ENCODE measurements at regions not wholly inside any gene's neighbourhood (a gene's known extent, or its start where the extent isn't known, plus 50 kb on each side); places are given as distances from the start of the nearest gene placed in this dataset.

- no peak for DNase-seq
- Histone ChIP-seq H3K27ac (no peak overlapping the region), H3K36me3 (no peaks in the 10 kb centered on the region), H3K4me1 (no peaks in the 10 kb centered on the region), H3K4me3 (no peak overlapping the region), H3K9me3 (no peaks in the 10 kb centered on the region), H3K27me3 (no peaks in the 10 kb centered on the region)
- TF ChIP-seq CTCF (IDR thresholded peaks at IDR 0.05): no peak
- intact Hi-C loops (cut with DNase I; ENCODE audit: low total_unique reads): no loop called here
Observed at GRCh38 chr7:13151978-13152377, 464.5 kb downstream of the ARL4A start.

GRCh38 chr7:13152755-13153154 is 465.3 kb downstream of the ARL4A start:
- no peaks in the 10 kb centered on the region for H3K4me1 ChIP-seq
- intact Hi-C loops (cut with DNase I; ENCODE audit: low total_unique reads): no loop called here
- no peaks in the 10 kb centered on the region for H3K27me3 ChIP-seq
- no peak for TF ChIP-seq CTCF (IDR thresholded peaks at IDR 0.05)
- no peak overlapping the region for H3K4me3 ChIP-seq
- no peak overlapping the region for H3K27ac ChIP-seq
- no peaks in the 10 kb centered on the region for H3K36me3 ChIP-seq
- no peaks in the 10 kb centered on the region for H3K9me3 ChIP-seq
- no peak for DNase-seq

- TF ChIP-seq CTCF (IDR thresholded peaks at IDR 0.05): no peak
- intact Hi-C loops (cut with DNase I; ENCODE audit: low total_unique reads): no loop called here
- no peaks in the 10 kb centered on the region for H3K36me3 ChIP-seq
Observed at GRCh38 chr7:13153266-13153665, 465.8 kb downstream of the ARL4A start.

GRCh38 chr7:13153742-13154141 is 466.3 kb downstream of the ARL4A start:
- Histone ChIP-seq H3K9me3 (no peaks in the 10 kb centered on the region), H3K4me3 (no peak overlapping the region), H3K27me3 (no peaks in the 10 kb centered on the region), H3K36me3 (no peaks in the 10 kb centered on the region), H3K27ac (no peak overlapping the region), H3K4me1 (no peaks in the 10 kb centered on the region)
- intact Hi-C loops (cut with DNase I; ENCODE audit: low total_unique reads): no loop called here
- no peak for TF ChIP-seq CTCF (IDR thresholded peaks at IDR 0.05)
- no peak for DNase-seq

More at GRCh38 chr7:13153266-13153665, 465.8 kb downstream of the ARL4A start:
- H3K27me3 ChIP-seq: no peaks in the 10 kb centered on the region
- H3K9me3 ChIP-seq: no peaks in the 10 kb centered on the region
- H3K4me3 ChIP-seq: no peak overlapping the region
- H3K27ac ChIP-seq: no peak overlapping the region
- no peak for DNase-seq
- no peaks in the 10 kb centered on the region for H3K4me1 ChIP-seq

- DNase-seq: no peak
- H3K27me3 ChIP-seq: no peaks in the 10 kb centered on the region
- no peak overlapping the region for H3K4me3 ChIP-seq
- no peaks in the 10 kb centered on the region for H3K9me3 ChIP-seq
- no peak overlapping the region for H3K27ac ChIP-seq
- H3K36me3 ChIP-seq: no peaks in the 10 kb centered on the region
- no peaks in the 10 kb centered on the region for H3K4me1 ChIP-seq
- intact Hi-C loops (cut with DNase I; ENCODE audit: low total_unique reads): no loop called here
- TF ChIP-seq CTCF (IDR thresholded peaks at IDR 0.05): no peak
Observed at GRCh38 chr7:13155188-13155587, 467.8 kb downstream of the ARL4A start.

- Histone ChIP-seq H3K4me3 (no peak overlapping the region), H3K27ac (no peak overlapping the region), H3K36me3 (no peaks in the 10 kb centered on the region), H3K9me3 (no peaks in the 10 kb centered on the region), H3K4me1 (no peaks in the 10 kb centered on the region), H3K27me3 (no peaks in the 10 kb centered on the region)
- intact Hi-C loops (cut with DNase I; ENCODE audit: low total_unique reads): no loop called here
- TF ChIP-seq CTCF (IDR thresholded peaks at IDR 0.05): no peak
- DNase-seq: no peak
Observed at GRCh38 chr7:13159003-13159402, 471.6 kb downstream of the ARL4A start.
